ENCODE measurements at regions not wholly inside any gene's neighbourhood (a gene's known extent, or its start where the extent isn't known, plus 50 kb on each side); places are given as distances from the start of the nearest gene placed in this dataset.

GRCh38 chr2:16113568-16113967 is 173.2 kb downstream of the MYCN start:
- no peaks in the 10 kb centered on the region for H3K9me2 ChIP-seq

More at GRCh38 chr2:16113568-16113967, 173.2 kb downstream of the MYCN start:
- no peak overlapping the region for H2AFZ ChIP-seq (ENCODE audit: low read depth)
- H3K4me2 ChIP-seq: no peak overlapping the region
- DNase-seq: no peak
- no peaks in the 10 kb centered on the region for H3K36me3 ChIP-seq (replicated peaks in 1 of 2; ENCODE audit: control insufficient read depth in 1 of 2, insufficient read depth in 2 of 2, low read length in 1 of 2)
- H4K20me1 ChIP-seq (ENCODE audit: insufficient read depth): no peaks in the 10 kb centered on the region
- H3F3A ChIP-seq (replicated peaks; ENCODE audit: insufficient read depth): no peaks in the 10 kb centered on the region
- H3K9me3 ChIP-seq: no peaks in the 10 kb centered on the region
- H3K4me3 ChIP-seq (ENCODE audit: low read depth in 2 of 2, low read length in 1 of 2): no peak overlapping the region
- ChIA-PET POLR2A (no interaction called here), CTCF (no interaction called here)
- no peaks in the 10 kb centered on the region for H3K4me1 ChIP-seq (ENCODE audit: control insufficient read depth in 1 of 2, insufficient read depth in 2 of 2, low read depth in 1 of 2, low read length in 1 of 2)
- H3K9ac ChIP-seq: no peak overlapping the region
- WGBS (ENCODE audit: low lambda C conversion rate): 33% methylated on average over 1 of the region's 1 CpG
- no peak overlapping the region for H3K27ac ChIP-seq (ENCODE audit: low read depth in 2 of 2, low read length in 1 of 2)
- H3K79me2 ChIP-seq (ENCODE audit: insufficient read depth): no peaks in the 10 kb centered on the region
- no peaks in the 10 kb centered on the region for H3K27me3 ChIP-seq (ENCODE audit: insufficient read depth)
- TF ChIP-seq FOSL2 (IDR thresholded peaks at IDR 0.05; ENCODE audit: borderline replicate concordance, low read depth) (no peak), FOXM1 (IDR thresholded peaks at IDR 0.05; ENCODE audit: low read depth) (no peak), SMC3 (IDR thresholded peaks at IDR 0.05; ENCODE audit: low read depth, low read length) (no peak), USF2 (IDR thresholded peaks at IDR 0.05; ENCODE audit: borderline replicate concordance, low read depth, low read length) (no peak), MXI1 (IDR thresholded peaks at IDR 0.05; ENCODE audit: low read depth, low read length) (no peak), GABPA (IDR thresholded peaks at IDR 0.05; ENCODE audit: low read depth) (no peak), REST (IDR thresholded peaks at IDR 0.05; ENCODE audit: low read depth, low read length) (no peak), NRF1 (IDR thresholded peaks at IDR 0.05; ENCODE audit: low read depth, low read length) (no peak), EP300 (IDR thresholded peaks at IDR 0.05; ENCODE audit: borderline replicate concordance in 1 of 2, low read depth in 1 of 2, low read length in 1 of 2) (no peak), MAX (IDR thresholded peaks at IDR 0.05; ENCODE audit: low read depth) (no peak), CHD2 (IDR thresholded peaks at IDR 0.05; ENCODE audit: low read length, partially characterized antibody) (no peak), CTCF (IDR thresholded peaks at IDR 0.05) (no peak), RAD21 (IDR thresholded peaks at IDR 0.05; ENCODE audit: low read length) (no peak), RXRA (IDR thresholded peaks at IDR 0.05; ENCODE audit: borderline replicate concordance, low read depth) (no peak), SIN3A (IDR thresholded peaks at IDR 0.05; ENCODE audit: borderline replicate concordance, low read depth, low read length) (no peak), JUND (IDR thresholded peaks at IDR 0.05) (no peak), PBX3 (IDR thresholded peaks at IDR 0.05) (no peak), YY1 (IDR thresholded peaks at IDR 0.05; ENCODE audit: low read depth) (no peak)
